WTC11 (cell line): ENCODE measurements at regions not wholly inside any gene's neighbourhood (a gene's known extent, or its start where the extent isn't known, plus 50 kb on each side); places are given as distances from the start of the nearest gene placed in this dataset.

Source experiments
- ATAC-seq: fragments of 200-7000 bp; cut with Tn5 transposase; 2 replicates; pipeline ENCODE4 v1.10.0; 2021; ENCODE audit warnings: mild to moderate bottlenecking, moderate library complexity
- CTCF ChIA-PET: fragments of 300-600 bp; sonication (Branson Sonifier 250); formaldehyde crosslinking; loops from one replicate; lab custom pipeline; 2021; ENCODE audit warnings: antibody characterized with exemption; lab: Charles Lee
- POLR2A ChIA-PET: fragments of 350-600 bp; sonication (Branson Sonifier 250); formaldehyde crosslinking; loops from one replicate; lab custom pipeline; 2021; ENCODE audit warnings: antibody characterized with exemption; lab: Charles Lee
- DNase-seq: peaks from one replicate; pipeline ENCODE4 v3.0.0; 2021; ENCODE audit warnings: low spot score
- H3K27ac Mint-ChIP-seq: 2 replicates; pipeline ENCODE4 v1.8.0; 2021; ENCODE audit warnings: mixed read lengths
- H3K27me3 Mint-ChIP-seq: 2 replicates; pipeline ENCODE4 v1.8.0; 2021; ENCODE audit warnings: low read depth, mild to moderate bottlenecking, moderate library complexity, mixed read lengths
- H3K36me3 Mint-ChIP-seq: 2 replicates; pipeline ENCODE4 v1.8.0; 2021; ENCODE audit warnings: mixed read lengths
- H3K4me1 Mint-ChIP-seq: 2 replicates; pipeline ENCODE4 v1.8.0; 2022; ENCODE audit warnings: mixed read lengths
- H3K4me3 Mint-ChIP-seq: 2 replicates; pipeline ENCODE4 v1.8.0; 2021; ENCODE audit warnings: mild to moderate bottlenecking, moderate library complexity, mixed read lengths
- H3K9me3 Mint-ChIP-seq: 2 replicates; pipeline ENCODE4 v1.8.0; 2021; ENCODE audit warnings: mixed read lengths
- ARID4B ChIP-seq: sonication (generic); formaldehyde crosslinking; IDR thresholded peaks from 2 replicates; pipeline ENCODE4 v1.8.0; 2023; ENCODE audit warnings: missing genetic modification reagents, mild to moderate bottlenecking, borderline replicate concordance
- ATF2 ChIP-seq: sonication (generic); formaldehyde crosslinking; IDR thresholded peaks from 2 replicates; pipeline ENCODE4 v1.8.1; 2022; ENCODE audit warnings: low read depth, missing genetic modification reagents, borderline replicate concordance
- ELF4 ChIP-seq: sonication (generic); formaldehyde crosslinking; IDR thresholded peaks from 2 replicates; pipeline ENCODE4 v1.8.1; 2022; ENCODE audit warnings: low read depth, mild to moderate bottlenecking, moderate library complexity, missing genetic modification reagents
- FOXP1 ChIP-seq: sonication (generic); formaldehyde crosslinking; IDR thresholded peaks from 2 replicates; pipeline ENCODE4 v1.8.0; 2022; ENCODE audit warnings: missing genetic modification reagents, mild to moderate bottlenecking, moderate library complexity, borderline replicate concordance
- HMGXB4 ChIP-seq: sonication (generic); formaldehyde crosslinking; IDR thresholded peaks from 2 replicates; pipeline ENCODE4 v1.8.1; 2023; ENCODE audit warnings: mild to moderate bottlenecking, moderate library complexity, missing genetic modification reagents
- IRF2 ChIP-seq: sonication (generic); formaldehyde crosslinking; IDR thresholded peaks from 2 replicates; pipeline ENCODE4 v1.8.0; 2022; ENCODE audit warnings: low read depth, missing genetic modification reagents, borderline replicate concordance
- MLX ChIP-seq: sonication (generic); formaldehyde crosslinking; IDR thresholded peaks from 2 replicates; pipeline ENCODE4 v1.8.1; 2023; ENCODE audit warnings: mild to moderate bottlenecking, missing genetic modification reagents, moderate library complexity
- NR1H2 ChIP-seq: sonication (generic); formaldehyde crosslinking; IDR thresholded peaks from 2 replicates; pipeline ENCODE4 v1.9.0; 2021; ENCODE audit warnings: mild to moderate bottlenecking, moderate library complexity, missing genetic modification reagents
- NR2C2 ChIP-seq: sonication (generic); formaldehyde crosslinking; IDR thresholded peaks from 2 replicates; pipeline ENCODE4 v1.8.0; 2022; ENCODE audit warnings: mild to moderate bottlenecking, missing genetic modification reagents
- OVOL2 ChIP-seq: fragments of 250-450 bp; sonication (Bioruptor Pico); IDR thresholded peaks from 2 replicates; pipeline ENCODE4 v1.9.0; 2021; ENCODE audit warnings: mild to moderate bottlenecking, borderline replicate concordance
- PRRX2 ChIP-seq: fragments of 250-450 bp; sonication (Bioruptor Pico); IDR thresholded peaks from 2 replicates; pipeline ENCODE4 v1.8.0; 2021; ENCODE audit warnings: mild to moderate bottlenecking
- SOX15 ChIP-seq: fragments of 250-450 bp; sonication (Bioruptor Pico); IDR thresholded peaks from 2 replicates; pipeline ENCODE4 v1.9.0; 2021; ENCODE audit warnings: mild to moderate bottlenecking
- STAT6 ChIP-seq: sonication (generic); formaldehyde crosslinking; conservative IDR thresholded peaks from 2 replicates; pipeline ENCODE4 v1.8.1; 2023; ENCODE audit warnings: mild to moderate bottlenecking, low read depth, missing genetic modification reagents, moderate library complexity
- TEAD4 ChIP-seq: sonication (generic); formaldehyde crosslinking; IDR thresholded peaks from 2 replicates; pipeline ENCODE4 v1.8.0; 2022; ENCODE audit warnings: mild to moderate bottlenecking, missing genetic modification reagents
- ZNF121 ChIP-seq: sonication (generic); formaldehyde crosslinking; IDR thresholded peaks from 2 replicates; pipeline ENCODE4 v1.8.0; 2023; ENCODE audit warnings: missing genetic modification reagents
- ZNF263 ChIP-seq: sonication (generic); formaldehyde crosslinking; IDR thresholded peaks from 2 replicates; pipeline ENCODE4 v1.8.1; 2022; ENCODE audit warnings: low read depth, mild to moderate bottlenecking, moderate library complexity, missing genetic modification reagents
- ZNF281 ChIP-seq: sonication (generic); formaldehyde crosslinking; IDR thresholded peaks from 2 replicates; pipeline ENCODE4 v1.8.0; 2023; ENCODE audit warnings: mild to moderate bottlenecking, missing genetic modification reagents

- TF ChIP-seq STAT6 (CRISPR knock-in tag) (no peak), MLX (CRISPR knock-in tag) (no peak)
These were observed 142.3 kb upstream of the CRY1 start (continued) for GRCh38 chr12:107235600-107235999.

GRCh38 chr12:107236824-107237511 is 143.6 kb upstream of the CRY1 start:
- H3K27me3 Mint-ChIP-seq: no peaks in the 10 kb centered on the region
- no peaks in the 10 kb centered on the region for H3K36me3 Mint-ChIP-seq
- TF ChIP-seq NR2C2 (CRISPR knock-in tag) (no peak), ZNF263 (CRISPR knock-in tag) (no peak), OVOL2 (CRISPR knock-in tag) (no peak), ATF2 (no peak)
- H3K9me3 Mint-ChIP-seq: peaks cover 3% of the 10 kb centered on the region; the same call in 1 of the 2 replicates
- peaks cover 29% of the 10 kb centered on the region for H3K4me1 Mint-ChIP-seq
- H3K4me3 Mint-ChIP-seq: no peak overlapping the region
- peak; percentile 78 for ATAC-seq
- peak overlapping the region; percentile 59; the same call in 1 of the 2 replicates for H3K27ac Mint-ChIP-seq
- ChIA-PET POLR2A (no interaction called here), CTCF (interaction anchor here (0.8 to 1.5 kb wide), 2 partner anchors 105 to 166 kb away, joined by 3 to 4 read pairs; no protein-coding TSS in a partner anchor)
- no peak for DNase-seq

- DNase-seq (no peak), ATAC-seq (no peak)
- H3K27me3 Mint-ChIP-seq: no peaks in the 10 kb centered on the region
- peaks cover 41% of the 10 kb centered on the region for H3K4me1 Mint-ChIP-seq
- ChIA-PET CTCF (no interaction called here), POLR2A (no interaction called here)
- H3K27ac Mint-ChIP-seq: no peak overlapping the region
- no peaks in the 10 kb centered on the region for H3K36me3 Mint-ChIP-seq
- no peak overlapping the region for H3K4me3 Mint-ChIP-seq
- peaks cover 3% of the 10 kb centered on the region; the same call in 1 of the 2 replicates for H3K9me3 Mint-ChIP-seq
- TF ChIP-seq FOXP1 (no peak), SOX15 (CRISPR knock-in tag) (no peak), ELF4 (CRISPR knock-in tag) (no peak), IRF2 (no peak), PRRX2 (CRISPR knock-in tag) (no peak), ZNF281 (CRISPR knock-in tag) (no peak), HMGXB4 (no peak), NR1H2 (CRISPR knock-in tag) (no peak), TEAD4 (CRISPR knock-in tag) (no peak), ZNF121 (CRISPR knock-in tag) (no peak), ARID4B (CRISPR knock-in tag) (no peak)
These were observed 144.9 kb upstream of the CRY1 start for GRCh38 chr12:107238296-107238695.
